Upper lobe of left lung (tissue), 4 donors: ENCODE measurements at regions not wholly inside any gene's neighbourhood (a gene's known extent, or its start where the extent isn't known, plus 50 kb on each side); places are given as distances from the start of the nearest gene placed in this dataset.

ENCODE experiments used
- POLR2A ChIP-seq, 4 donors: fragments of 450-650 bp; IDR thresholded peaks; one replicate each; pipeline ENCODE4 v1.5.1; 2016 to 2017; ENCODE audit warnings: antibody characterized with exemption in 4 of 4, mild to moderate bottlenecking in 2 of 4
- POLR2AphosphoS5 ChIP-seq, 2 donors: sonication (generic); formaldehyde crosslinking; IDR thresholded peaks; one replicate each; pipeline ENCODE4 v1.5.1; 2017; ENCODE audit warnings: antibody characterized with exemption in 2 of 2
- TF ChIP-seq, protein P1 (sequence below), 6 experiments: fragments of 450-650 bp in 4 of 6; fragments of 200-600 bp in 2 of 6; sonication (generic) in 2 of 6; IDR thresholded peaks; one replicate each; pipeline ENCODE4 v1.5.1; 2016 to 2019; ENCODE audit warnings: antibody characterized with exemption in 6 of 6

DNA sequence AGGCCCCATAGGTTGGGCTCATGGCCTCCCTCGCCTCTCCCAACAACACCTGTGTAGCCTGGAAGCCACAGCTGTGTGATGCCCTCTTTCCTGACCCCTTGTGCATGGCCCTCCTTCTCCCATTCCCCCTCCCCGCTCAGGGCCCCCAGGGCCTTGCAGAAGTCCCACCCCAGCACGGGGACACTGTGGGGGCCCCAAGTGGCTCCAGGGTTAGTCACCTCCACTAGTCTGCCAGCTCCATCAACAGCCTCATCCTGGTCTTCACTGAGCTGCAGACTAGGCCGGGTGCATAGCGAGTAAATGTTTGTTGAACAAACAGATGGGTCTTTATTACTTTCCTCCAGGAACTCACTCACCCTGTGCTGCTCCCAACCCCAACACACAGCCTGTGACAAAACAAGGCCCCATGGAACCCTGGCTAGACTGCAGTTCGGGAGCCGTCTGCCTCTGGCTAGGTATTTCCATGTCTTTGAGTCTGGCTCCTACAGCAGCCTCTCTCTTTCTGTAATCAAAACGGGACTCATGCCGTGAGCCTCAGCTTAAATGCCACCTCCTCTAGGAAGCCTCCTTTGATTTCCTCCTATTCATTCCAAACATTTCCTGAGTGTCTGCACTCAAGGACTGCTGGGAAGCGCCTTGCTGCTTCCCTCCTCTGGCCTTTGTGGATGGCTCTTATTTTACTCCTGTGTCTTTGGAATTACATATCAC, 109.9 kb upstream of the ID2 start:
- TF ChIP-seq, protein P1, sequence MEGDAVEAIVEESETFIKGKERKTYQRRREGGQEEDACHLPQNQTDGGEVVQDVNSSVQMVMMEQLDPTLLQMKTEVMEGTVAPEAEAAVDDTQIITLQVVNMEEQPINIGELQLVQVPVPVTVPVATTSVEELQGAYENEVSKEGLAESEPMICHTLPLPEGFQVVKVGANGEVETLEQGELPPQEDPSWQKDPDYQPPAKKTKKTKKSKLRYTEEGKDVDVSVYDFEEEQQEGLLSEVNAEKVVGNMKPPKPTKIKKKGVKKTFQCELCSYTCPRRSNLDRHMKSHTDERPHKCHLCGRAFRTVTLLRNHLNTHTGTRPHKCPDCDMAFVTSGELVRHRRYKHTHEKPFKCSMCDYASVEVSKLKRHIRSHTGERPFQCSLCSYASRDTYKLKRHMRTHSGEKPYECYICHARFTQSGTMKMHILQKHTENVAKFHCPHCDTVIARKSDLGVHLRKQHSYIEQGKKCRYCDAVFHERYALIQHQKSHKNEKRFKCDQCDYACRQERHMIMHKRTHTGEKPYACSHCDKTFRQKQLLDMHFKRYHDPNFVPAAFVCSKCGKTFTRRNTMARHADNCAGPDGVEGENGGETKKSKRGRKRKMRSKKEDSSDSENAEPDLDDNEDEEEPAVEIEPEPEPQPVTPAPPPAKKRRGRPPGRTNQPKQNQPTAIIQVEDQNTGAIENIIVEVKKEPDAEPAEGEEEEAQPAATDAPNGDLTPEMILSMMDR (IDR thresholded peaks at IDR 0.05): no peak
- TF ChIP-seq POLR2A (IDR thresholded peaks at IDR 0.05) (no peak), POLR2AphosphoS5 (IDR thresholded peaks at IDR 0.05) (no peak)
